Loucy (cell line): ENCODE measurements at regions not wholly inside any gene's neighbourhood (a gene's known extent, or its start where the extent isn't known, plus 50 kb on each side); places are given as distances from the start of the nearest gene placed in this dataset.

Source experiments
- H2AFZ ChIP-seq: fragments of 200-600 bp; sonication (generic); 2 replicates; pipeline ENCODE4 v1.6.0; 2016; ENCODE audit warnings: antibody characterized with exemption, mild to moderate bottlenecking, low read length, moderate library complexity
- H3F3A ChIP-seq: fragments of 200-600 bp; 2 replicates; pipeline ENCODE4 v1.6.0; 2016; ENCODE audit warnings: antibody characterized with exemption, low read depth, mild to moderate bottlenecking
- H3K27me3 ChIP-seq: fragments of 200-600 bp; sonication (generic); 2 replicates; pipeline ENCODE4 v1.6.1; 2014; ENCODE audit warnings: low read length, mild to moderate bottlenecking; ENCODE audit not compliant: insufficient read depth, poor library complexity, severe bottlenecking
- H3K36me3 ChIP-seq: fragments of 200-600 bp; sonication (generic); 2 replicates; pipeline ENCODE4 v1.6.1; 2016; ENCODE audit warnings: low read length; ENCODE audit not compliant: insufficient read depth
- H3K4me1 ChIP-seq: fragments of 200-600 bp; sonication (generic); 2 replicates; pipeline ENCODE4 v1.5.1; 2014; ENCODE audit warnings: low read length, mild to moderate bottlenecking; ENCODE audit not compliant: insufficient read depth, poor library complexity, severe bottlenecking
- H3K4me2 ChIP-seq: fragments of 200-600 bp; sonication (generic); 2 replicates; pipeline ENCODE4 v1.6.0; 2014; ENCODE audit warnings: antibody characterized with exemption, low read length, low read depth, mild to moderate bottlenecking; ENCODE audit not compliant: poor library complexity, severe bottlenecking
- H3K4me3 ChIP-seq: fragments of 200-600 bp; sonication (generic); 2 replicates; pipeline ENCODE4 v1.5.1; 2014; ENCODE audit warnings: low read length, mild to moderate bottlenecking, mixed read lengths; ENCODE audit not compliant: poor library complexity, severe bottlenecking
- H3K79me2 ChIP-seq: fragments of 200-600 bp; sonication (generic); 2 replicates; pipeline ENCODE4 v1.6.1; 2014; ENCODE audit warnings: low read length; ENCODE audit not compliant: insufficient read depth
- H3K9ac ChIP-seq: fragments of 200-600 bp; sonication (generic); 2 replicates; pipeline ENCODE4 v1.6.0; 2014; ENCODE audit warnings: mild to moderate bottlenecking, low read depth, low read length, moderate library complexity; ENCODE audit not compliant: poor library complexity, severe bottlenecking
- H3K9me2 ChIP-seq: fragments of 200-600 bp; sonication (generic); replicated peaks from 2 replicates; pipeline ENCODE4 v1.6.1; 2016; ENCODE audit warnings: low read depth, low read length, mixed read lengths
- H3K9me3 ChIP-seq: fragments of 200-600 bp; sonication (generic); 2 replicates; pipeline ENCODE4 v1.6.1; 2014; ENCODE audit warnings: mild to moderate bottlenecking, antibody characterized with exemption, low read length, low read depth; ENCODE audit not compliant: insufficient read depth
- H4K20me1 ChIP-seq: fragments of 200-600 bp; sonication (generic); 2 replicates; pipeline ENCODE4 v1.6.0; 2014; ENCODE audit warnings: antibody characterized with exemption, low read length, mild to moderate bottlenecking; ENCODE audit not compliant: insufficient read depth, poor library complexity, severe bottlenecking
- EZH2phosphoT487 ChIP-seq: fragments of 200-600 bp; IDR thresholded peaks from 2 replicates; pipeline ENCODE4 v1.6.1; 2018; ENCODE audit warnings: antibody characterized with exemption, mild to moderate bottlenecking, moderate library complexity, borderline replicate concordance
- TF ChIP-seq, protein P1 (sequence below): fragments of 200-600 bp; sonication (generic); conservative IDR thresholded peaks from 2 replicates; pipeline ENCODE4 v1.5.1; 2014; ENCODE audit warnings: mild to moderate bottlenecking, antibody characterized with exemption, low read length

DNA sequence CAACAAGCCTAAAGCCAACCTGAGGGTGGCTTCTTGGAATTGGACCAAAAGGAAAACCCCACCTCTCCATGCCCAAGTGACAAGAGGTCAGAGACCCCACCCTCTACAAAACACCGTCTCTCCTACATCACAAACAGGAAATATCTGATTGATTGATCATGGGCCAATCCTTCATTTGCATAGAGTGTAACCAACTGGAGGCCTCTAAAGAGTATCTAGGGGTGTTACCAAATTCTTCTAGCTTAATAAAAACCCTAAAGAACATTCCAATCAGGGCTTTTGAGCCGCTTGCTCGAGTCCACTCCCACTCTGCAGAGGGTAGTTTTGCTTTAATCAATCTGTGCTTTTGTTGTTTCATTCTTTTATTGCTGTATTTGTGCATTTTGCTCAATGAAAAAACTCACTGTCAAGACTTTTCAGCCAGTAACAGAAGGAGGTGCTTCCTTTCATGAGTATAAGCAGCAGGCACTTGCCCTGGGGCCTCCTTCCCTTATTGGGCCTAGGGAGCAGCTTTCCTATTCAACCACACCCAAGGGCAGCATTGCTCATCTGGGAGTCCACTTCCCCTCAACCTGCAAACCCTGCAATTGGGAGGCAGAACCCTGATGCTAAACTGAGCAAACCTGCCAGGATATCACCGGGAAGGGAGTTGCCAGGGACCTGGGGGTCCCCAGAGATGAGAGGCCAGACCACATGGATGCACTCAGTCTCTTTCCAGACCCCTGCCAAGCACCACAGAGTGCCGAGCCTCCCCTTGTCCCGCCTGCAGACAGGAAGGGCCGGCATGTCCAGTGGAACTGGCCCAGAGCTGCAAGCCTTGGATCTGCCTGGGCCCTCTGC is 154.3 kb upstream of the VSTM2B start:
- Histone ChIP-seq H3K4me2 (no peak overlapping the region), H3K9ac (no peak overlapping the region), H3K27me3 (no peaks in the 10 kb centered on the region), H3K4me3 (no peak overlapping the region), H2AFZ (no peak overlapping the region), H3F3A (no peaks in the 10 kb centered on the region), H3K9me2 (no peaks in the 10 kb centered on the region), H3K9me3 (peaks cover 4% of the 10 kb centered on the region; the same call in 1 of the 2 replicates), H3K79me2 (no peaks in the 10 kb centered on the region), H4K20me1 (no peaks in the 10 kb centered on the region), H3K36me3 (no peaks in the 10 kb centered on the region), H3K4me1 (no peaks in the 10 kb centered on the region)
- TF ChIP-seq, protein P1, sequence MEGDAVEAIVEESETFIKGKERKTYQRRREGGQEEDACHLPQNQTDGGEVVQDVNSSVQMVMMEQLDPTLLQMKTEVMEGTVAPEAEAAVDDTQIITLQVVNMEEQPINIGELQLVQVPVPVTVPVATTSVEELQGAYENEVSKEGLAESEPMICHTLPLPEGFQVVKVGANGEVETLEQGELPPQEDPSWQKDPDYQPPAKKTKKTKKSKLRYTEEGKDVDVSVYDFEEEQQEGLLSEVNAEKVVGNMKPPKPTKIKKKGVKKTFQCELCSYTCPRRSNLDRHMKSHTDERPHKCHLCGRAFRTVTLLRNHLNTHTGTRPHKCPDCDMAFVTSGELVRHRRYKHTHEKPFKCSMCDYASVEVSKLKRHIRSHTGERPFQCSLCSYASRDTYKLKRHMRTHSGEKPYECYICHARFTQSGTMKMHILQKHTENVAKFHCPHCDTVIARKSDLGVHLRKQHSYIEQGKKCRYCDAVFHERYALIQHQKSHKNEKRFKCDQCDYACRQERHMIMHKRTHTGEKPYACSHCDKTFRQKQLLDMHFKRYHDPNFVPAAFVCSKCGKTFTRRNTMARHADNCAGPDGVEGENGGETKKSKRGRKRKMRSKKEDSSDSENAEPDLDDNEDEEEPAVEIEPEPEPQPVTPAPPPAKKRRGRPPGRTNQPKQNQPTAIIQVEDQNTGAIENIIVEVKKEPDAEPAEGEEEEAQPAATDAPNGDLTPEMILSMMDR, result no peak
- TF ChIP-seq EZH2phosphoT487, result no peak

DNA sequence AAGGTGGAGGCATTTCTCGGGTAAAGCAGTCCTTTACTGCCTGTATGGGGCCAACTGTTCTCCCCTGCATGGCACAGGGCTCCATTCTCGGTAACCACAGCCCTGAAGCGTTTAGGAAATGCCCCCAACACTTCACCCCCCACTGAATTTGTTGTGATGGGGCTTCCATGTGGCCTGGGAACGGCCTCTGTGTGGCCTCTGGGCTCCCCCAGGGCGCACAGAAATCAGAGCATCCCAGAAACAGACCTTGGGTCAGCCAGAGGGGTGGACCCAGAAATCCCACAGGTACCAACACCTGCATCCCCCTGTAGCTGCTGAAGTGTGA is 153.7 kb upstream of the VSTM2B start:
- no peak overlapping the region for H3K4me2 ChIP-seq
- no peaks in the 10 kb centered on the region for H3K4me1 ChIP-seq
- TF ChIP-seq, protein P1, result no peak
- TF ChIP-seq EZH2phosphoT487, result no peak
- H3K36me3 ChIP-seq, result no peaks in the 10 kb centered on the region
- no peaks in the 10 kb centered on the region for H3K9me2 ChIP-seq
- peaks cover 4% of the 10 kb centered on the region; the same call in 1 of the 2 replicates for H3K9me3 ChIP-seq
- no peaks in the 10 kb centered on the region for H3K79me2 ChIP-seq
- no peaks in the 10 kb centered on the region for H4K20me1 ChIP-seq
- no peak overlapping the region for H3K9ac ChIP-seq
- no peaks in the 10 kb centered on the region for H3F3A ChIP-seq
- no peak overlapping the region for H2AFZ ChIP-seq
- H3K4me3 ChIP-seq, result no peak overlapping the region
- no peaks in the 10 kb centered on the region for H3K27me3 ChIP-seq

DNA sequence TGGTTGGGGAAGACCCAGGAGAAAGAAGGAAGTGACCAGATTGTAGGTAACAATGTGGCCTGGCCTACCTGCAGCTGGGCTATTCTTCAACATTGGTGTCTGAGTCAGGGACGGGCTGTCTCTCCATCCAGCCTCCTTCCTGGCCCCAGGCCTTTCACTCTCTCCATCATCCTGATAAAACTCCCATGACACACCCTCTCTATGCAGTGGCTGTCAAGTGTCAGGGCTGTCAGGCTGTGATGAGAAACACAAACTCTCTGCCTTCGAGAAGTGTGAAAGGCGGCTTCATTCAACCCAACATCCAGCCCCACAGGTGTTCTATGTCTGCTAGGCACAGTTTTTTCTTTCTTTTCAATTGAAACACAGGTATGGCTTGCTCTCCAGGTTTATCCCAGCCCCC is 153.3 kb upstream of the VSTM2B start:
- TF ChIP-seq, protein P1, result no peak
- TF ChIP-seq EZH2phosphoT487, result no peak
- Histone ChIP-seq H3K9me3 (peaks cover 4% of the 10 kb centered on the region; the same call in 1 of the 2 replicates), H3K4me1 (no peaks in the 10 kb centered on the region), H3K4me3 (no peak overlapping the region), H3K79me2 (no peaks in the 10 kb centered on the region), H3K4me2 (no peak overlapping the region), H3K9ac (no peak overlapping the region), H3K27me3 (no peaks in the 10 kb centered on the region), H2AFZ (no peak overlapping the region), H3K9me2 (no peaks in the 10 kb centered on the region), H4K20me1 (no peaks in the 10 kb centered on the region), H3F3A (no peaks in the 10 kb centered on the region), H3K36me3 (no peaks in the 10 kb centered on the region)
